ENCODE measurements at regions not wholly inside any gene's neighbourhood (a gene's known extent, or its start where the extent isn't known, plus 50 kb on each side); places are given as distances from the start of the nearest gene placed in this dataset.
A peak's percentile ranks its signal among the peaks of the same experiment; 100 is the strongest.
"Not testable (repeated sequence)": the region's sequence is repeated elsewhere in the genome, so short reads cannot be mapped to it uniquely, and the experiment has no call there.

DNA sequence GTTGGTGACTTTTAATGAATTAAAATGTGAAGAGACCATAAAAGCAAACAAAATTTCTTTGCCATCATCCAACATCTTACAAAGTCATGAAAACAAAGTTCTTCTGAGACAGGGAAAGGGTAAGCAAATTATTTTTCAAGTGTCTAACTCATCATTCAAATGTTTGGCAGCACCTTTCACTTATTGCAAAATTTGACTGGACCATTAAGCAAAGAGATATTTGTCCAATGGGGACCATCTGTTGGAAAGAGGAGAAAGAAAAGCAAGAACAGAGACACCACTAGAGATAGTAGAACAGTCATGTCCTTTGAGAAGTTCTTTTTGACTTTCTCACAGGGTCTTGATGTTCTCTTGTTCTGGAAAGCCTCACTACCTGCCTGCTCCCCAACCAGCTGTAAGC lies 330.1 kb downstream of the PAPSS1 start:
- DNase-seq, result no peak

DNA sequence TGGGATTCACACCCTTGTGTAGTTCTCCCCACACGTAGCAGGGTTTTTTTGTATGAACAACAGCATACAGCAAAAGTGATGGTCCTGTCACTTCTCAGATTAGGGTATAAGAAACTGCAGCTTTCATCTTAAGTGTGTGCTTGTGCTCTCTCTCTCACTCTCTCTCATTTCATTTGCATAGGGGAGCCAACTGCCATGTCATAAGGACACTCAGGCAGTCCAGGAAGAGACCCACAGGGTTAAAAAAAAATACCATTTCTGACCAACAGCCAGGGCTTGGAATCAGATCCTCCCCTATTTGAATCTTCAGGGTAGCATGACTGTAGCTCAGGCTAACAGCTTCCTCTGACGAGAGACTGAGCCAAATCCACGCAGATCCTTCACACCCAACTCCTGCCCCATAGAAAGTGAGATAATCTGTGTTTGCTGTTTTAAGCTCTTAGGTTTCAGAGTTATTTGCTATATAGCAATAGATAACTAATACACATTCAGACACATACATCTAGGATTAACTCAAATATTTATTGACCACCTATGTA lies 331.2 kb downstream of the PAPSS1 start:
- DNase-seq, result no peak

DNA sequence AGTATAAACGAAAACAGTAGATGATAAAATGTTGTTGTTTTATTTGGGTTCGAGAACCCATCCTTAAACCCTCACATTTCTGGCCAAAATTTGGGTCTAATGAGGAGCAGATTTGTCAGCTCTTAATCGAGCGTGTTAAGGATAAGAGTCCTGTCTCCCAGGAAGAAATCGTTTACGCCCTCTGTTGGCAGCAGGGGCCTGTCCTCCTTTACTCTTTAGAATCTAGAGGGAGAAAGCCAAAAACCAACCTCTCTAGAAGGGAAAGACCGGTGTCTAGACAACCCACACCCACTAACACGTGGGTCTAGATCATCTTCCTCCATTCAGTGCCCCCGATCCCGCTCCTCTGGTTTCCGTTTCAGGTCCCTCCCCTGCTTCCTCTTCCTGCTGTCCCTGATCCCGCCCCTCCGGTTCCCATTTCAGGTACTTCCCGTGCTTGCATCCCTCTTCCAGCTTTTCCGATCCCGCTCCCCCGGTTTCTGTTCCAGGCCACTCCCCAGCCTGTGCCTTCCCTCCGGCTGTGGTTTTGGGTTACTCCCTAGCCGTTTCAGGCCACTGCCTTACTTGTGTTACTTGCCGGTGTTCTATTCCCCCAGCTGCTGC lies 339.1 kb downstream of the PAPSS1 start:
- DNase-seq, result no peak

DNA sequence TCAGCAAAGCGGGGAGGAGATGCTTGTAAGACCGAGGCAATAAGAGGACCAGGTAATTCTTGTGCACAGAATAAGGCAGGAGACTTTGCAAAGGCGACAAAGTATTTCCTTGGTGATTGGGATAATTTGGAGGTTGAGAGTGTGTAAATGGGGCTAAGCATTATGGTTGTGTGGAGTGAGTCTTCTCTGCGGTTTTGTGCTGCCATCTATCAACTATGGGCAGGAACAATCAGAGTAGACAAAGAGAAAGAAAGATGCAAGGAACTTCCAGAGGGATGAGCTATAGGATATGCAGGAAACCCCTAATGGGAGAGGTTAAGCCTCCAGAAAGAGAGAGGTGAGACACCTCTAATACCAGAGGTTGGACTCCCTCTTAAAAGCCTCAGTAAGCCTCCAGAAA lies 339.8 kb downstream of the PAPSS1 start:
- no peak for DNase-seq

DNA sequence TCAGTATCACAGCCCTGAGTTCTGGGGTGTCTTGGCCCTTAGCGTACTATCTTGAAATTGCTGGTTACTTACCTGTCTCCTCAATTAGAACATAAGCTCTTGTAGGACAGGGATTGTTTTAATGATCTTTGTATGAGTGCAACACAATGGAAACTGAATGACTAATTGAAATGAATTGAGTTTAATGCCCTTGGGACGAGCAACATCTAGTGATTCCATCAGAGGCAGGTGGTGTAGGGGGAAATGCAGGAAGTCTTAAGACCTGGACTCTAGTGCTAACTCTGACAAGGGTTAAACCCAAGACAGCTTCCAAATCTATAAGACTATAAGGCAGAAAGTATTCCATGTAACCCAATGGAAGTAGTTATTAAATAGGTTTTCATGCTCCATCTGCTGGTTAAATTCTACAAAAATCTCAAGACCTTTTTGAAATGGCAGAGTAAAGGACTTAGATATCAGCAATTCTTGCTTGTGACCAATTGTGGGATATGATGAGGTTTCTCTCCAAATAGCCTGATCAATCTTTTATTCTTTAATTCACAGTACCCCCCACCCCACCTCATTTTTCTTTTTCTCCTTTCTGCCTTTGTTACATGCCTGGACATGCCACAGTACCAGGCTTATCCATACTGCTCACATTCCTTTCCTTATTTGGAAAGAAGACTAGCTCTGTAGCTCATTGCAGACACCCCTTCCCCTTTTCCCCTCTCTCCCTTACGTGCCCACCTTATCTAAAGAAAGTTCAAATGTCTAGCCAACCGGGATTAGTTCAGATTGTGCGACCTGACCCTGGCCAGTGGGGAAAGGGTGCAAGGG lies 340.8 kb downstream of the PAPSS1 start:
- no peak for DNase-seq

DNA sequence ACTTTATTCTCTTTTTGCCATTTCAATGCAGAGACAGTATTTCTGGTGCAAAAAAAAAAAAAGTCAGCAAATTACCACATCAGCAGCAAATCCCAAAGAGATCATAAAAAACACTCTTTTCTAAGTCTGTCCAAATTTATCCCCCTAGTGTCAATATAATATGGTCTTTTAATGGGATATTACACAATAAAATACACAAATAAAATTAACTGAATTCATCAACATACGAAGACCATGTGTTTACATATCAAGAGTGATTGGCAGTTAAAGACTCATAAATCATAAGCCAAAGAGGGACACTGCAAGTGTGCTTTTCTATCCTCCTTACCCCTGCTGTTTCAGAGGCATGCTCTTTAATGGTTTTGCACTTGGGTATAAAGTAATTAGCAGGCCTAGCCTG lies 340.2 kb upstream of the DKK2 start:
- no peak for DNase-seq

DNA sequence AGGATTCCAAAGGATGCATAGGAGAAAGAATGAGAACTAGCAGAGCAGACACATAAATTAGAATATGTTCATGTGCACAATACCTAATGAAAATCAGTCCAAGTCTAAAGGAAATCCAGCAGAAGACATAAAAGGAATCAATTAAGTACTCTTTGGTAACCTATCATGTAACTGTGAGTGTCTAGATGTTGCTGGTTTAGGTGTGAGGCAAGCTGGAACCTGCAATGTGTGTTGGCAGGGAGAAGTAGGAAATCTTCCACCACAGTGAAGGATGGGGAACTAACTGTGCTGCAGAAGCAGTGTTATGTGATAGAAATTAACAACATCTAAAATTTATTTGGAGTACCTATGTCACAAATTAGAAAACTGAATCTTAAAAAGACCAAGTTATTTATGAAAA lies 330.8 kb upstream of the DKK2 start:
- DNase-seq, result no peak

DNA sequence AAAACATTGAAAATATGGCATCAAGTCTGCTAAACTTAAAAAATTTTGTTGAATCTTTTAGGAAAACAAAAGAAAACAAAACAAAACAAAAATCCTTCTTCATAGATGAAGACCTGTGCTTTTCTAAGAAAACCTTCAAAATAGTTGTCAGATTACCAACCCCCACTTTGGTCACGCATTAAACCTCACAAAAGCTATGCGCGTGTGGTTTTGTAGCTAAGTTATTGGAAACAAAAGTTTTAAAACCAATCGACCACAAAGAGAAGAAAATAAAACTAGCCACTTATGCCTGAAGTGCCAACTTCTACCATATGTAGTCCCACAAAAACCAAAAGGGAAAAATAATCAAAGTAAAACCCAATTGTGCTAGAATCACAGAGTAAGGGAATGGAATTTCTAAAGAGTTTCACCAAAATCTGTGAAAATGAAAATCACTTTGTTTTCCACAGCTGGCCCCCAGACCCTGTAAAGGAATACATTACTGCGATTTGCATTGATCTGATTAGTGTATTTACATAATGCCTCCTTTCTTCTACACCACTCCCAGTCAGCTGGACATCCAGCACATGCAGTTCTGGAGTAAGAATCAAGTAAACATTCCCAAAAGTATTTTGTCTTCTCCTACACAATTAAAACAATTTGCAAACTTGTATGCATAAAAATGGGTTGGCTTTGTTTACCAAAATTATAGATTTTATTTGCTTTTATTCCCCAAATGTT lies 330.1 kb upstream of the DKK2 start:
- DNase-seq, result no peak

DNA sequence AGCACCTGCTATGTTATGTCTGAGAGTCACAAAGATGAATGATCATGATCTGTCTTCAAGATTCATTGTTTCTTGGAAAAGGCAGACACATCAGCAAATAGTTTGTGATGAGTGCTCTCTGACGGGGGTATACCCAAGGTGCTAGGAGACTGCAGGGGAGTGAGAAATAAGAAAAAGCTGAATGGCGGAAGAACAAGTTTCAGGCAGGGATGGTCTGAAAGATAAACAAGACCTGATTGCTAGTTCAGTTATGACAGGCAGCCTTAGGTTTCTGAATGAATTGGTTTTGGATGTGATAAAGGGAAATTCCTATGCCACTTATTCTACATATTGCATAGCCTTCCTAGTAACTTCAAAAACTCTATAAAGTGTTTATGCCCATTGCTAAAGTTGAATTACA lies 327.0 kb upstream of the DKK2 start:
- DNase-seq, result no peak

DNA sequence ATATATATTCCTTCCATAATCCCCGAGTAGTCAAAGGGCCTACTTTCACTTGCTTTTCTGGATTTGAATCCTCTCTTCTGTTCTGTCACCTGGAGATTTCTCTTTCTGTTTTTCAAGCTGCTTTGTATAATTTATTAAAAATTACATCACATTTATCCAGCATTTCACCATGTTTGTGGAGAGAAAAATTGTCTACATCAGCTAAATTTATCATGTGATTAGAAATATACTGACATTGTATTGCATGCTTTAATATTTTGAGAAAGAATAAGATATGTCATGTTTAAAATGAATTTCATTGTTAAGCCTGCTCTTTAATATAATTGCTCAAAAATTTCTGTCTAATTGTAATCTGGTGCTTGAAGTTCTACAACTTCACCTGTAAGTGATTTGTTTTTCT lies 323.1 kb upstream of the DKK2 start:
- no peak for DNase-seq

DNA sequence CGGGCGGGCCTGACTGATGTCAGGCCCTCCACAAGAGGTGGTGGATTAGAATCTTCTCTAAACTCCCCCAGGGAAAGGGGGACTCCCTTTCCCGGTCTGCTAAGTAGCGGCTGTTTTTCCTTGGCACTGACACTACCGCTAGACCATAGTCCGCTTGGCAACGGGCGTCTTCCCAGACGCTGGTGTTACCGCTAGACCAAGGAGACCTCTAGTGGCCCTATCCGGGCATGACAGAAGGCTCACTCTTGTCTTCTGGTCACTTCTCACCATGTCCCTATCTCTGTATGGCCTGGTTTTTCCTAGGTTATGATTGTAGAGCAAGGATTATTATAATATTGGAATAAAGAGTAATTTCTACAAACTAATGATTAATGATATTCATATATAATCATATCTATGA lies 318.2 kb upstream of the DKK2 start:
- DNase-seq, result peak in 1 of 2 experiments; percentile 25

DNA sequence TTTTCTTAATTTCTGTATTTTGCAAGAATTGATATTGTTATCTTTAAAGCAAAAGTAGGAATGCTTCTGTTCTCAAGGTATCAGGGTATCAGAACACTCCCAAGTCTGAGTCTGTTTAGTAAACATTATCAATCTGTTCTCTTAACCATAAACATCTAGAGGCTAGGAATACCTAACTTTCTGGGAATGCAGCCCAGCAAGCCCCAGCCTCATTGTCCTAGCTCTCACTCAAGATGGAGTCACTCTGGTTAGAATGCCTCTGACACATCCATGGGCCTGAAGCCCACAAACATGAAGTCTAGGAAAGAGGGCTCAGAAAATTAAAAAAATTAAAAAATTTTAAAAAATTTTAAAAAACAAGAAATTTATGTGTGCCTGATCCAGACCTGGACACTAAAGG lies 315.1 kb upstream of the DKK2 start:
- no peak for DNase-seq

DNA sequence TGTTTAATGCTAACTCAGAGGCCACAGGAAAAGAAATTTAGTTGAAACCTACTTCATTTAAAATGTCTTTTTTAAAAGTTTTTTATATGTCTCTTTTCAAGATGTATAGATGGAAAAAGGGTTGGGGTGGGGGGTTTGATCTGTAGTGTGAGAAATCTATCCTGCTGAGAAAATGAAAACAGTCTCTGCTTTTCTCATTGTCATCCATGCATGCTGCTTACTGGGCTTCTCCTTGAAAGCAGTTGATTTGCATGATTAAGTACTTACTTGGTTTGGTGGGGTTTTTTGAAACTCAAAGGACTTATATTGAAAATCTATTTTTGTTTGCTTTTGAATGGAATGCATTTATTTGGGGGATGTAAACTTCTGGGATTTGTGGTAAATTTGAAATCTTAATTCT lies 313.6 kb upstream of the DKK2 start:
- DNase-seq, result no peak

DNA sequence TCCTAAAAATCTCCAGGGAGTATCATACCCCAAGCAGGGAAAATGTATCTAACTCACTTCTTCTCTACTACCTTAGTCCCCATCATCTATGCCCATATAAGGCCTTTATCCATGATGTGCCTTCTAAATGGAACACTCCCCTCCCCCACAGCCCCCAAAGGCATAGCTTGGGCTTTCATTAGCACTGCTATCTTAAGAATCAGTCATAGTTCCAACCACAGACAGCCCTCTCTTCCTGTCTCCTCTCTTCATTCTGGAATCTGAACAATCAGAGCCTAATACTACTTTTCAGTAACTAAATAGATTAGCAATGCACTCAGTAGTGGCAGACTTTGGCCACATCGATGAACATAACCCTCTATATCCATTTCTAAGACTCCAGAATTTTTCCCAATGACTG lies 313.2 kb upstream of the DKK2 start:
- no peak for DNase-seq

DNA sequence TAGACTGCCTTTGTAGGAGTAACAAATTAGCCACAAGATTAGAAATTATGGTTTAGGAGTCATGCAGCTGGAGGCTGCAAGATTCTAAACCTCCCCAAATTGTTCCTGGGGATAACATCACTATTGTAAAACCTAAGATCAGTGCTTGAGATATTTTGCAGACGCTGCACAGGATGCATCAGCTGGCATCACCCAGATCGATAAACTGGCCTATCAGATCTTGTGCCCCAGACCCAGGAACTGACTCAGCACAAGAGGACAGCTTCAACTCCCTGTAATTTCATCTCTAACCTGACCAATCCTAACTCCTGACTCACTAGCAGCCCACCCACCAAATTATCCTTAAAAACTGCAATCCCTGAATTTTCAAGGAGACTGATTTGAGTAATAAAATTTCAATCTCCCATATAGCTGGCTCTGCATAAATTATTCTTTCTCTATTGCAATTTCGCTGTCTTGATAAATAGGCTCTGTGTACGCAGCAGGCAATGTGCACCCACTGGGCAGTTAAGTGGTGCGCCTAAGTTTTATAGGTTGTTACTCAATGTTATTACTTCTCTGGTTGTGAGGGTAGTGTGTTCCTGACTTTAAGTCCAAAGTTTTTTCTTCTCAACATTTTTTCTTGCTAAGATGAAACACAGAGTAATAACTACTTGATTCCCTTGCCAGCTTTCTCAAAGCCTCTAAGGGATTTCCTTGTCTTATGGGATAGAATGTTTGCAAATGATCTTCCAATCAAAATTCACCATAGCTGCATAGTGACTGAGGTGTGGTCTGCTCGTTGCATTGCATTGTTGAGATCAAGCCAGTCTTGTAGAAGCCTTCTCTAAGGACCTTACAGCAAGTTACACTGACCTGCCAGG lies 312.3 kb upstream of the DKK2 start:
- no peak for DNase-seq

DNA sequence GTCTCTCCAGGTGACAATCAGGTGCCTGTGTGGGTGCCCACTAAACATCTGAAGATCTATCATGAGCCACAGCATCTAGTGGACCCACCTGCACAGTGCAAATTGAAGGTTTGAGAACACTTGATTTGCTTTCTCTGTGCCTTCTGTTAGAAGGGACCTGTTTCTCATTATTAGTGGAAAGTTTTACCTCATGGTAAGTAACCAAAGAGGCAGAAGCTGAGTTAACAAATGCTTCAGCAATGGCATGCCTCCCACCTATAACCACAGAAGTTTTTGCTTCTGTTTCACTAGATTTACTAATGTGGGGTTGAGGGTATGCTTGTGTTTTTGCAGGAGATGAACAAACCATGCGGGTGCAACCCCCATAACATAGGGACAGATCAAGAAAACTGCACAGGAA lies 297.4 kb upstream of the DKK2 start:
- DNase-seq, result no peak

DNA sequence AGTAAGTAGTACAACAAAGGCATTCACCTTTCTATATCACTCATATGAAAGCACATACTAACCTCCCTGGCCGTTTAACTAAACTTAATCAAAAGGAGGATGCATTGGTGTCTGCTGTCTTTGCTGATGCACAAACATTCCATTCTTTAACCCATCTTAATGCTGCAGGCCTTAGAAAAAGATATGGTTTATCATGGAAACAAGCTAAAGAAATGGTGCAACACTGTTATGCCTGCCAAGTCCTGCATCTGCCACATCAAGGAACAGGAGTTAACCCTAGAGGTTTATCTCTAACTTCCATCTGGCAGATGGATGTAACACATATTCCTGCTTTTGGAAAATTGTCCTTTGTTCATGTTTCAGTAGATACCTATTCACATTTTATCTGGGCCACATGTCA lies 296.5 kb upstream of the DKK2 start:
- DNase-seq, result not testable (repeated sequence)

DNA sequence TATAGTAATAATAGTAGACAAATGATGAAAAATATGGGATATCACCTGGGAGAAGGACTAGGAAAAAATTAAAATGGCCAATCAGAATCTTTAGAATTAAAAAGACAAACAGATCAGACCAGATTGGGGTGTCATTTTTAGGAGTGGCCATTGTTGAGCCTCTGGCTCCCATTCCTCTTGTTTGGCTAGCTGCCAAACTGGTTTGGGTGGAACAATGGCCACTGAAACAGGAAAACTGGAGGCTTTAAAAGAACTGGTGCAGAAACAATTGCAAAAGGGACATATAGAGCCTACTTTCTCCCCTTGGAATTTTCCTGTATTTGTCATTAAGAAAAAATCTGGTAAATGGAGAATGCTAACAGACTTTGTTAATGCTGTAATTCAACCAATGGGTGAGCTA lies 294.8 kb upstream of the DKK2 start:
- no peak for DNase-seq

DNA sequence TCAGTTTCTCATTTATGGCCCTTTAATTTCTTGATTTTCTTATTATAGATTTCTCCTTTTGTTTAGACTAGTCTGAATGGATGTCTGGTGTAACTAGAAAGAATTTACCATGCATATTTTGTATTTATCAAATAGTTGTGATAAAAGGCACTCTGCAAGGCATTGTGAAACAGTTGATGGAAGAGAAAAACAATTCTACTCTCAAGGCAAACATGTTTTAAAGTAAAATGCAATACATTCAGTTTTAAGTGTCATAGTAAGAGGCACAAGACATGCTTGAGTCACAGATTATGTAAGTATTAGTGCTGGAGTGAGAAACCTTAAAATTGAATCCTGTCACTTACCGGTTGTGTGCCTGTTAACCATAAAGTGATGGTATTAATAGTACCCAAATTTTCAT lies 283.3 kb upstream of the DKK2 start:
- no peak for DNase-seq

DNA sequence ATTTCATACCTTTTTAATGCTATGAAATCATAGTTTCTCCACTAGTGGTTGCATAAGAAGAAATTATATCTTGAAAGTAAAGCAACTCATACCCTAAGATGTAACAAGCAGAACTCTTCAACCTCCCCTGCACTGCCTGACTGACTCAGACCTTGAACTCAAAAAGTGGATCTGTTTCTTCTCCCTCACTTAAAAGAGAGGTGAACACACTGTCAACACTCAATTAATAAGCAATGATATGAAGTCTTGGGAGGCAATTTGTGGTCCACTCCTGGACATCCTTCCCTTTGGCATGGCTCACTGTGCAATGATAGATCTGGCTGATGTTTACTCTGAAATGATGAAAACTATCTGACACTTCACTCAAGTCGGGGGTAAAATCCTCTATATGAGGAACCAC lies 282.0 kb upstream of the DKK2 start:
- no peak for DNase-seq

DNA sequence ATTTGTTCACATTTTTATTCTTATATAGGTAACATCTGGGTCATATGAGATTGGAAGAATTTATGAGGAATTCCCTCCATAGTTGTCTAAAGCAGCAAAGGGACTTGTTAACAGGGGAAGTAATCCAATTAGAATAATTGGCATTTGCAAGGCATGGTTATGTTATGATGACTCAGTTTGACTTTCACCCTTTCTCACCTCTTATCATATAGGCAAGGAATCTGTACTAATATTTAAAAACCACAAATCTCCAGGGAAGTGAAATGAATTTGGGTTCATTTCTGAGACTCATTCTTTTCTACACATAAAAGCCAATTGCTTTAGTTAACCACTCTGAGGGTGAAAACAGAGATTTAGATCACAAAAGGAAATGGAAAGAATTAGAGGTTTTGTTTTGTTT lies 281.5 kb upstream of the DKK2 start:
- peak in 1 of 2 experiments; percentile 0 for DNase-seq

DNA sequence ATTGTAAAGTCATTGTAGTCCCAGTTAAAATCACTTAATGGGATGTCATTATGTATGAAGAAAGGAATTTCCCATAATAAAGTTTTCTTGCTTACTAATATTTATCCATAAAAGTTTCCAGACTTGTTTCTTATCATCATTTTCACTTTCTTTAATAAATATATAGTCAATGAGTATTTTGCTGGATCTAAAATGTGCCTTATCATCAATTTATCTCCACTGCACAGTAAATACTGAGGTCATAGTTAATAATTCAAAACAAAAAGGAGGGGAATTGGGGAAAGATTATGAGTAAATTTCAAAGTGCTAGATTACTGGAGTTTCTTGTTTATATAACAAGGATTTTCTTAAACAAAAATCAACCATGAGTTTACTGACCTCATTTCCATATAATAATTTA lies 279.5 kb upstream of the DKK2 start:
- no peak for DNase-seq

DNA sequence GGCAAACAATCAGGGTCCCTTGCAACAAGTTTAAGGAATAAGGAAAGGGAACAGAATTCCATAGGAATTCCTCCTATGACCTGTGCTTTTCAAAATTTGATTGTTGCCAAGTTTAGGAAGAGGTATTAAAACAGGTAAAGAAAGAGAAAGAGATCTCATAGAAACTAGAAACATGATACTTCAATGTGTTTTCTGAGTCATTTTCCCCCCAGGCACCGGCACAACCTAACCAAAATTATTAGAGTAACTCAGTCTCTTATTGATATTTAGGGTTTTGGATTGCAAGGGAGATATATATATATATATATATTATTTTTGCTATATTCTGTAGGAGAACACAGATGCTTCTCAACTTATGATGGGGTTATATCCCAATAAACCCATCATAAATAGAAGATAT lies 278.0 kb upstream of the DKK2 start:
- no peak for DNase-seq
